Muscle layer of colon (tissue), 2 donors: ENCODE measurements at regions not wholly inside any gene's neighbourhood (a gene's known extent, or its start where the extent isn't known, plus 50 kb on each side); places are given as distances from the start of the nearest gene placed in this dataset.

Experiments
- H3K27ac ChIP-seq: one replicate; pipeline ENCODE4 v1.7.0; 2013; ENCODE audit warnings: low read depth, mild to moderate bottlenecking, low read length, moderate library complexity
- H3K27me3 ChIP-seq, 2 donors: one replicate each; pipeline ENCODE4 v1.7.0; 2013; ENCODE audit warnings: low read length in 2 of 2, mild to moderate bottlenecking in 2 of 2; ENCODE audit not compliant: insufficient read depth in 2 of 2, control insufficient read depth in 1 of 2
- H3K36me3 ChIP-seq: one replicate; pipeline ENCODE4 v1.7.0; 2013; ENCODE audit warnings: mild to moderate bottlenecking, low read length; ENCODE audit not compliant: insufficient read depth
- H3K4me1 ChIP-seq: one replicate; pipeline ENCODE4 v1.7.0; 2013; ENCODE audit warnings: mild to moderate bottlenecking, low read length; ENCODE audit not compliant: insufficient read depth
- H3K4me3 ChIP-seq, 2 donors: one replicate each; pipeline ENCODE4 v1.7.0; 2013; ENCODE audit warnings: low read length in 2 of 2, low read depth in 1 of 2, mild to moderate bottlenecking in 1 of 2, moderate library complexity in 1 of 2
- H3K9ac ChIP-seq: one replicate; pipeline ENCODE4 v1.7.0; 2013; ENCODE audit warnings: low read length
- H3K9me3 ChIP-seq: one replicate; pipeline ENCODE4 v1.7.0; 2013; ENCODE audit warnings: mild to moderate bottlenecking, low read length
- donor health status: abdominal sarcoma.
- donor health status: Adenocarcinoma of cecum.

DNA sequence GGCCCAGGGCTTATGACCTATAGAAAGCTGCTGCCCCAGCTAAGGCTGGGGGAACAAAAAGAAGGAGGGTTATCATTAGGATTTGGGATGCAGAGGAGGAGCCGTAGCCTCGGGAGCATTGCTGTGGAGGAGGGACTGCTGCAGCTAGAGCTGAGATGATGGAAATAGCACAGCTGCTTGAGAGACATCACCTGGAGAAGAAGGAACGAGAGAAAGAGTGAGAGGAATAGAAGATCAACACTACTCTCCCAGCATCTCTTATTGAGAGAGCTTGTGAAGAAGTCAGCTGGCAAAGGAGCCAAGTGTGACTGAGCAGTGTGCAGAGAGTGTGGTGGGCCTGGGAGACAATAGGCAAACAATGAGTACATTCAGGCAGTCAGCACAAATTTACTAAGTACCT, 100.7 kb upstream of the PLET1 start:
- no peaks in the 10 kb centered on the region for H3K36me3 ChIP-seq
- no peak overlapping the region for H3K4me3 ChIP-seq
- H3K27ac ChIP-seq = no peak overlapping the region
- no peaks in the 10 kb centered on the region for H3K27me3 ChIP-seq
- H3K9me3 ChIP-seq = no peaks in the 10 kb centered on the region
- H3K9ac ChIP-seq = no peak overlapping the region
- H3K4me1 ChIP-seq = peaks cover 20% of the 10 kb centered on the region

DNA sequence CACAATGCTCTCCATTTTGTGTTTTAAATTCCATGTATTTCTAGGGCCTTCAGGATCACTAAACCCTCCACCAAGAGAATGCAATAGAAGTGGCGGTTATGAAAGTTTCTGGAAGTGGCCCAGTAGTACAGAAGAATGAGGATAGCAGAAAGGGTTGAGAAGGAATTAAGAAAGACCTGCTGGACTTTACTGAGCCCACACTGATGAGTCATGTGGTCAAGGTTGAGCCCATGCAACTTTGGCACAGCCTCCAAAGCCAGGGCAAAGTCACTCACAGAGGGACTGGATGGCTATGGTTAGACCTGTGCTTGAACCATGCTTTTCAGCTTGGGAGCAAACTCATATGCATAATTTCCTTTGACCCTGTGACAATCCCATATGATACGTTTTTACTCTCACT, 102.9 kb upstream of the PLET1 start:
- no peaks in the 10 kb centered on the region for H3K9me3 ChIP-seq
- peaks cover 20% of the 10 kb centered on the region for H3K4me1 ChIP-seq
- no peaks in the 10 kb centered on the region for H3K36me3 ChIP-seq
- H3K9ac ChIP-seq = no peak overlapping the region
- H3K27me3 ChIP-seq = no peaks in the 10 kb centered on the region
- H3K27ac ChIP-seq = no peak overlapping the region
- H3K4me3 ChIP-seq = no peak overlapping the region

DNA sequence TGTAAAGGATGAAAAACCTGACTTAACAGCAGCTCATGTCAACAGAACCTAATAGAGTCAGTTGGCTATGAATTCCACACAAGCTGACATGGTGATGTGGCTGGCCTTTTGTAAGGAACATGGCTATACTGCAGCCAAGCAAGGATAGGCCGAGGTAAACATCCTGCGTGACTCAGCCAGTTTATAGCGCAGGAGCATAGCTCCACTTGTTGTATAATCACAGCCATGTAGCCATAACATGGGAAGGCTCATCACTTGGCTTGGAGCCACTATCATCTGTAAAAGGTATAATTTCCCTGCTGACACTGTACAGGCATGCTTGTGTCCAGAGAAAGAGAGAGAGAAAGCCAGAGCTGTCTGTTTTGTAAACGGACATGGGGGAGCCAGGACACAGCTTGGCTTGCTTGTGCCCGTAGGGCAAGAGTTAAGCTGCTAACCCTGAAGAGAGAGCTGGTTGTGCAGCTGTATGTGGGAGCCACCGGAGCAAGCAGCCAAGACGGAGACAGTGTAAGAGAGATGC, 104.4 kb upstream of the PLET1 start:
- no peaks in the 10 kb centered on the region for H3K27me3 ChIP-seq
- H3K9ac ChIP-seq = no peak overlapping the region
- H3K4me1 ChIP-seq = peaks cover 20% of the 10 kb centered on the region
- H3K4me3 ChIP-seq = no peak overlapping the region
- no peaks in the 10 kb centered on the region for H3K36me3 ChIP-seq
- H3K27ac ChIP-seq = peak overlapping the region; percentile 54
- H3K9me3 ChIP-seq = no peaks in the 10 kb centered on the region

DNA sequence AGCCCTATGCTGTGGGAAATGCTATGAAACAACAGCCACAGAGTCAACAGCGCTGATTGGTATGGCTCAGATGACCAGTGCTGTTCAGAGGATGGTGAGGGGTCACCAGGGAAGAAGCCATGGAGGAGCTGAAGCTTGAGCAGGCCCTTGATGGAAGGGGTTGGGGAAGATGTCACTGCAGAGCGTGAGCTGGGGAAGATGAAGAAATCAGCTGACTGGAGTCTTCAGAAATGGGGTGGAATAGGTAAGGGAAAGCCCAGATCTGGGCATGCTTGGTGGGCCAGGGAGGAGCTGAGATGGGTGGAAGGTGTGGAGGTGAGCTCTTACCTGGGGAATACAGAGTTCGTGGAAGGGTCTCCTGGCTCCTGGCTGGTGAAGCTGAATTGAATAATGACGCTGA, 105.4 kb upstream of the PLET1 start:
- Histone ChIP-seq H3K27ac (peak overlapping the region; percentile 27), H3K27me3 (no peaks in the 10 kb centered on the region), H3K9me3 (no peaks in the 10 kb centered on the region), H3K36me3 (no peaks in the 10 kb centered on the region), H3K9ac (no peak overlapping the region), H3K4me3 (no peak overlapping the region), H3K4me1 (peaks cover 20% of the 10 kb centered on the region)

DNA sequence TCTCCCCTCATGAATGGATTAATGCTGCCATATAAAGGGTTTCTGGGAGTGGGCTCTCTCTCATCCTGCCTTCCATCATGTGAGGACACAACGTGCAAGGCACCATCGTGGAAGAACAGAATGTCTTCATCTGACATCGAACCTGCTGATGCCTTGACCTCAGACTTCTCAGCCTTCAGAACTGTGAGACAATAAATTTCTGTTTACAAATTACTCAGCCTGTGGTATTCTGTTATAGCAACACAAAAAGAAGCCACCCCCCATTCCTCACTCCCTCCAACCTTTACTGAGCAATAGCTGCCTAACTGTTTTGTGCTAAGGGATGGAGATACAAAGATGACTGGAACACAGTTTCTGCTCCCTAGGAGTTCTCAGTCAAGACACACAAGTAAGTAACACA, 106.1 kb upstream of the PLET1 start:
- Histone ChIP-seq H3K27me3 (no peaks in the 10 kb centered on the region), H3K4me3 (no peak overlapping the region), H3K9me3 (no peaks in the 10 kb centered on the region), H3K27ac (no peak overlapping the region), H3K9ac (no peak overlapping the region), H3K4me1 (peaks cover 20% of the 10 kb centered on the region), H3K36me3 (no peaks in the 10 kb centered on the region)

DNA sequence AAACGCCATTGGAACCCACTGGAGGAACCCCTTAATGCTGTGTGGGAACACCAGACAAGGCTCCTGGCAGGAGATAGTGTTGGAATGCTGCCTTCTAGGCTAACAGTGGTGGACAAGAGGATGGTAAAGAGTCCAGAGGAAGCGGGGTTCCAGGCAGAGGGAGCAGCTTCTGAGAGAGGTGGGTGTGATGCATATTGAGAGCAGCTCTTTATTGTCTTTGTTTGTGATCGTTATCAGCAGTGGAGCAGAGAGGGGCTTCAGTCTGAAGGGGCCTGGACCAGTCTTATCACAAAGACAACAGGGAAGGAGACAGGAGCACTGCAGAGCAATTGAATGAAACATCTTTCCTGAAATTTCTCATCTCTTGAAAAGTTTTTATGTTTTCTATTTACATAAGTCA, 106.8 kb upstream of the PLET1 start:
- Histone ChIP-seq H3K9ac (no peak overlapping the region), H3K4me1 (peaks cover 20% of the 10 kb centered on the region), H3K4me3 (no peak overlapping the region), H3K27ac (no peak overlapping the region), H3K36me3 (no peaks in the 10 kb centered on the region), H3K9me3 (no peaks in the 10 kb centered on the region), H3K27me3 (no peaks in the 10 kb centered on the region)

DNA sequence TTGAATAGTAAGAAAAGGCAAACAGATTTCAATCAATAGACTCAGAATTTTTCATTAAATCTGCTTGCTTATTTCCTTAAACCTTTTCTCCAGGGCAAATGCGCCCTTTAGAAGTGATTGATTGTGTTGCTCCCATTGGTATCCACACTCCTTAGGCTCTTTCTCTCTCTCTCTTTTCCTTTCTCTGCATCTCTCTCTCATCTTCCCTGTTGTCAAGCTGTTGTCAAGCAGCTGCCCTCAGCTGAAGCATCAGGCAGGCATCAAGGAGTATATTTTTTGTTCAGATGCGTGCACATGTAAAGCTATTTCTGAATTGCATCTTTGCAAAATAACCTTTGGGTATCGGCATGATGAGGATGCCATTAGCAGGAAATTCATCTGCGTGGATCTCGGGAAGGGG, 107.2 kb upstream of the PLET1 start:
- Histone ChIP-seq H3K4me1 (peaks cover 20% of the 10 kb centered on the region), H3K9me3 (no peaks in the 10 kb centered on the region), H3K4me3 (no peak overlapping the region), H3K27ac (no peak overlapping the region), H3K27me3 (no peaks in the 10 kb centered on the region), H3K36me3 (no peaks in the 10 kb centered on the region), H3K9ac (no peak overlapping the region)

DNA sequence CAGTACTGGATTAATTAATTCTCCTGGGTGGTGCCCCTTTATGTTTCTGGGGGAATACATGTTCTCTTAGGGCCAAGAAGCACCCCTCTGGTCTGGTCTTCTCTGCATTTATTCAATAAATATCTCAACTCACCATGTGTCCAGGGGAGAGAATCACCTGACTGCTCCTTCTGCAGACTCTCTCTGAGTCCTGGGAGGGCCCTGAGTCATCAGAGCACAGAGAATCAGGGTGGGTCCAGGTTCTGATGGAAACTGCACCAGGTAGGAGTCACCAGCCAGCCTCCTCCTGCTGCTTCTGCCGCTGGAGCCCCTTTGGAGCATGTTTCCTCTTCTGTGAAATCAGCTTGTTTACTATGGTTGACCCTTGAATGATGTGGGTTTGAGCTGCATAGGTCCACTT, 107.7 kb upstream of the PLET1 start:
- Histone ChIP-seq H3K9ac (no peak overlapping the region), H3K9me3 (no peaks in the 10 kb centered on the region), H3K4me3 (no peak overlapping the region), H3K4me1 (peaks cover 20% of the 10 kb centered on the region), H3K27ac (no peak overlapping the region), H3K27me3 (no peaks in the 10 kb centered on the region), H3K36me3 (no peaks in the 10 kb centered on the region)

DNA sequence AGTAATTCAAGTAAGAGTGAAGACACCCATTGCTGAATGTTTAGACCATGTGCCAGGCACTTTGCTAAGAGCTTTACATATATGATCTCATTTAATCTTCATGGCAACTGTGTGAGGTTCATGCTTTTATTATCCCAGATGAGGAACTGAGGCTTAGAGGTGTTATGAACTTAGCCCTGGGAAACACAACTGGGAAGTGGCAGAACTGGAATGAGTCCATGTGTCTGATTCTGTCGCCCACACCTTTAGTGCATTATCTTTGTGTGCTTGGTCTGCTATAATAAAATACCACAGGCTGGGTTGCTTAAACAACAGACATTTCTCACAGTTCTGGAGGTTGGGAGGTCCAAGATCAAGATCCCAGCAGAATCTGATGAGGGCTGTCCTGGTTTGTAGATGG, 108.7 kb upstream of the PLET1 start:
- no peaks in the 10 kb centered on the region for H3K9me3 ChIP-seq
- H3K9ac ChIP-seq = no peak overlapping the region
- H3K36me3 ChIP-seq = no peaks in the 10 kb centered on the region

DNA sequence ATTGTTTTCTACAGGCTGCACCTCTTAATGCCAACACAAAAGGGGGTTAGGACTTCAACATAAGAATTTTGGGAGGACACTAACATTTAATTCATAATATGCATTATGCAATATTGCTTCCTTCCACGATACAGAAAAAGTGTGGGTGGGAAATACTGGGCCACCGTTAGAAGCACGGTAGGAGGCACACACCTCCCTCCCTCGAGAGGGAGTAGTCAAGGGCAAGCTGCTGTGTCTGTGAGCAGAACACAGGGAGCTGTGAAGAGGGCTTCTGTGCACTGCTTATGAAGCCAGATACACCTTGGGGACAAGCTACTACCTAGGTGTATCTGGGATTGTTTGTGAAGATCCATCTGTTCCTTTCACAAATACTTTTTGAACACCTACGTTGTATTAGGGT, 109.3 kb upstream of the PLET1 start:
- Histone ChIP-seq H3K9ac (no peak overlapping the region), H3K27ac (no peak overlapping the region), H3K36me3 (no peaks in the 10 kb centered on the region), H3K4me3 (no peak overlapping the region), H3K27me3 (no peaks in the 10 kb centered on the region), H3K4me1 (peaks cover 10% of the 10 kb centered on the region), H3K9me3 (no peaks in the 10 kb centered on the region)

More for the DNA sequence above, 108.7 kb upstream of the PLET1 start:
- H3K27me3 ChIP-seq = no peaks in the 10 kb centered on the region
- no peak overlapping the region for H3K27ac ChIP-seq
- no peak overlapping the region for H3K4me3 ChIP-seq
- H3K4me1 ChIP-seq = peaks cover 16% of the 10 kb centered on the region

DNA sequence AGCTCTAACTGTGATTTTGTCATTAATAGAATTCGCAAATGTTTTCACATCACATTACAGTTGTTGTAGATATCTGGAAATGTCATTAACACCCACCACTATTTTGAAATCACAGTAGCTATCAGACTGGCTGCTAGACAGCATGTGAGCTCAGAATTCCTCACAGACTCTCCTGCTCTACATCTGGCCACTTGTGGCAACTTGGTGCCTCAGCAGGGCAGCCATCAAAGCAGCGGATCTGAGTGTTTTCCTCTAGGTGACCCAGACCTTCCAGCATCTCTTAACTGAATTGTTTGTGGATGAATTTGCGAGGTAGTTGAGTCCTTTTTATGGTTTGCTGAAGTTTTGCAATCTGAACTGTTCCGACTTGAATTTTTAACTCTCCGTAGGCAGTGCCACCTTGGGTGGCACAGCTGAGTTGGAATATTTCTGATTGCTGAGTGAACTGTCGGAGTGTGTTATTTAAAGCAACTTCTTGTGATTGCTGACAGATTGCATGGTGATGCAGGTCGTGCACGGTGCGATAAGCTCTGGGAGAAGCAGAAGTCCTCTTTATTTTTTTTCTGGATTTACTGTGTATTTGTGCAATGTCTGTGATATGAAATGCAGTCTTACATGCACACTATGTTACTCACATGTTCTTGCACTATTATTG, 114.0 kb upstream of the PLET1 start:
- Histone ChIP-seq H3K27me3 (no peaks in the 10 kb centered on the region), H3K9ac (no peak overlapping the region), H3K27ac (no peak overlapping the region), H3K9me3 (no peaks in the 10 kb centered on the region), H3K4me1 (no peaks in the 10 kb centered on the region), H3K36me3 (no peaks in the 10 kb centered on the region), H3K4me3 (no peak overlapping the region)

DNA sequence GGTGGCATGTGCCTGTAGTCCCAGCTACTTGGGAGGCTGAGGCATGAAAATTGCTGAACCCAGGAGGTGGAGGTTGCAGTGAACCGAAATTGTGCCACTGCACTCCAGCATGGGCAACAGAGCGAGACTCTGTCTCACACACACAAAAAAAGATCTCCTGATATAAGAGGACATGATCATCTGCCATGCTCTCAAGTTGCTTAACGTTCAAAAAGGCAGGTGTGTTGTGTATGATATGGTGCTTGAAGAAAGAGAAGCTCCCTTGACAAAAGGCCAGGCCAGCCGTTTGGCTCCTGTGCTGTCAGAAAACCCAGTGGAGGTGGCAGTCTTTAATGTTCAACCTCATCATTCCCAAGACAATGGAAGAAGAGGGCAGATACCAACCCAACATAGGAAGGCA, 117.3 kb upstream of the PLET1 start:
- Histone ChIP-seq H3K4me1 (no peaks in the 10 kb centered on the region), H3K27ac (no peak overlapping the region), H3K9ac (no peak overlapping the region), H3K4me3 (no peak overlapping the region), H3K36me3 (no peaks in the 10 kb centered on the region), H3K27me3 (no peaks in the 10 kb centered on the region), H3K9me3 (no peaks in the 10 kb centered on the region)
